Liver (tissue), 8 donors: ENCODE measurements at regions not wholly inside any gene's neighbourhood (a gene's known extent, or its start where the extent isn't known, plus 50 kb on each side); places are given as distances from the start of the nearest gene placed in this dataset.

Experiments
- DNase-seq: peaks from one replicate; pipeline ENCODE4 v3.0.0-alpha.2; 2017; ENCODE audit warnings: low spot score
- H3K27ac ChIP-seq, 2 donors: one replicate each; pipeline ENCODE4 v1.7.0; 2013; ENCODE audit warnings: inconsistent platforms in 2 of 2, low read length in 2 of 2, control low read depth in 1 of 2, low read depth in 1 of 2, mild to moderate bottlenecking in 1 of 2
- H3K27me3 ChIP-seq, 4 donors: one replicate each; pipeline versions ENCODE4 v1.6.1 to v1.7.0; 2013; ENCODE audit warnings: low read length in 3 of 4, inconsistent platforms in 1 of 4, mild to moderate bottlenecking in 1 of 4, moderate library complexity in 1 of 4; ENCODE audit not compliant: control insufficient read depth in 4 of 4, insufficient read depth in 4 of 4
- H3K36me3 ChIP-seq, 4 donors: one replicate each; pipeline versions ENCODE4 v1.6.1 to v1.7.0; 2013; ENCODE audit warnings: low read length in 3 of 4, mild to moderate bottlenecking in 3 of 4, low read depth in 1 of 4, moderate library complexity in 1 of 4; ENCODE audit not compliant: control insufficient read depth in 4 of 4, insufficient read depth in 3 of 4
- H3K4me1 ChIP-seq, 4 donors: one replicate each; pipeline versions ENCODE4 v1.6.1 to v1.7.0; 2013; ENCODE audit warnings: low read length in 3 of 4, mild to moderate bottlenecking in 3 of 4, moderate library complexity in 1 of 4; ENCODE audit not compliant: control insufficient read depth in 4 of 4, insufficient read depth in 4 of 4
- H3K4me3 ChIP-seq, 3 donors: one replicate each; pipeline versions ENCODE4 v1.6.1 to v1.7.0; 2013; ENCODE audit warnings: low read length in 3 of 3, control low read depth in 1 of 3, low read depth in 1 of 3, mild to moderate bottlenecking in 1 of 3
- H3K9ac ChIP-seq, 2 donors: one replicate each; pipeline ENCODE4 v1.7.0; 2013; ENCODE audit warnings: low read length in 2 of 2, mild to moderate bottlenecking in 2 of 2, moderate library complexity in 2 of 2, control low read depth in 1 of 2, low read depth in 1 of 2
- H3K9me3 ChIP-seq, 4 donors: one replicate each; pipeline versions ENCODE4 v1.6.1 to v1.7.0; 2013; ENCODE audit warnings: low read length in 3 of 4; ENCODE audit not compliant: control insufficient read depth in 4 of 4
- ATF3 ChIP-seq: IDR thresholded peaks from 2 replicates; pipeline ENCODE4 v1.6.1; 2016; ENCODE audit warnings: antibody characterized with exemption
- CTCF ChIP-seq: fragments of 150-350 bp; IDR thresholded peaks from 2 replicates; pipeline ENCODE4 v1.5.1; 2017; ENCODE audit warnings: improper control_type of control experiment, low read depth, low read length; ENCODE audit not compliant: missing input control
- FOXA1 ChIP-seq: IDR thresholded peaks from 2 replicates; pipeline ENCODE4 v1.6.1; 2016; ENCODE audit warnings: antibody characterized with exemption
- FOXA2 ChIP-seq: IDR thresholded peaks from 2 replicates; pipeline ENCODE4 v1.6.1; 2016; ENCODE audit warnings: antibody characterized with exemption
- GABPA ChIP-seq, 2 donors: IDR thresholded peaks in 1 of 2; conservative IDR thresholded peaks in 1 of 2; 2 replicates each; pipeline ENCODE4 v1.6.1; 2016; ENCODE audit warnings: antibody characterized with exemption in 2 of 2, mild to moderate bottlenecking in 1 of 2, moderate library complexity in 1 of 2
- HNF4A ChIP-seq, 2 donors: conservative IDR thresholded peaks; 2 replicates each; pipeline ENCODE4 v1.6.1; 2016; ENCODE audit warnings: antibody characterized with exemption in 2 of 2, mild to moderate bottlenecking in 2 of 2
- HNF4G ChIP-seq: IDR thresholded peaks from 2 replicates; pipeline ENCODE4 v1.6.1; 2016; ENCODE audit warnings: antibody characterized with exemption
- JUND ChIP-seq, 2 donors: IDR thresholded peaks; 2 replicates each; pipeline ENCODE4 v1.6.1; 2016; ENCODE audit warnings: antibody characterized with exemption in 2 of 2
- MAX ChIP-seq: IDR thresholded peaks from 2 replicates; pipeline ENCODE4 v1.6.1; 2016; ENCODE audit warnings: antibody characterized with exemption
- NR2F2 ChIP-seq: IDR thresholded peaks from 2 replicates; pipeline ENCODE4 v1.6.1; 2016; ENCODE audit warnings: antibody characterized with exemption
- REST ChIP-seq: IDR thresholded peaks from 2 replicates; pipeline ENCODE4 v1.6.1; 2016; ENCODE audit warnings: antibody characterized with exemption, mild to moderate bottlenecking
- RXRA ChIP-seq, 2 donors: IDR thresholded peaks; 2 replicates each; pipeline ENCODE4 v1.6.1; 2017 to 2018; ENCODE audit warnings: antibody characterized with exemption in 2 of 2, mild to moderate bottlenecking in 1 of 2
- YY1 ChIP-seq: IDR thresholded peaks from 2 replicates; pipeline ENCODE4 v1.6.1; 2016; ENCODE audit warnings: antibody characterized with exemption, mild to moderate bottlenecking
- WGBS: extraction: QIAGEN DNeasy Blood & Tissue Kit; methylation state at CpG from one replicate; pipeline ENCODE4 v1.1.7; 2013; 5-methylcytosine and 5-hydroxymethylcytosine counted together
- donor health status: healthy.
- donor health status: healthy.
- donor health status: healthy.
- donor health status: healthy.
- donor health status: healthy.

GRCh38 chr17:53249036-53249435, 573.7 kb upstream of the KIF2B start:
- Histone ChIP-seq H3K9me3 (no peaks in the 10 kb centered on the region), H3K27ac (no peak overlapping the region), H3K27me3 (no peaks in the 10 kb centered on the region), H3K4me1 (no peaks in the 10 kb centered on the region), H3K9ac (no peak overlapping the region), H3K4me3 (no peak overlapping the region), H3K36me3 (no peaks in the 10 kb centered on the region)
- no peak for DNase-seq
- TF ChIP-seq MAX (no peak), RXRA (IDR thresholded peaks at IDR 0.05) (no peak), HNF4G (no peak), HNF4A (conservative IDR thresholded peaks at IDR 0.05) (no peak)
- 27% methylated on average over 3 of the region's 3 CpGs for WGBS

- Histone ChIP-seq H3K4me3 (no peak overlapping the region), H3K9me3 (peaks cover 0 to 13% (median 3%) of the 10 kb centered on the region in 4 donors)
- WGBS: 96% methylated on average over 2 of the region's 2 CpGs
These were observed 588.6 kb upstream of the KIF2B start for GRCh38 chr17:53234138-53234537.

More at GRCh38 chr17:53234138-53234537, 588.6 kb upstream of the KIF2B start:
- TF ChIP-seq GABPA (IDR thresholded peaks at IDR 0.05 in 1 of 2, conservative IDR thresholded peaks at IDR 0.05 in 1 of 2) (no peak), HNF4G (no peak), FOXA1 (no peak), JUND (IDR thresholded peaks at IDR 0.05) (no peak), HNF4A (conservative IDR thresholded peaks at IDR 0.05) (no peak), REST (no peak), CTCF (no peak), YY1 (no peak), RXRA (IDR thresholded peaks at IDR 0.05) (no peak), NR2F2 (no peak), FOXA2 (no peak), ATF3 (no peak)
- Histone ChIP-seq H3K36me3 (no peaks in the 10 kb centered on the region), H3K27me3 (peaks cover 0 to 3% (median 0%) of the 10 kb centered on the region in 4 donors), H3K9ac (no peak overlapping the region), H3K27ac (no peak overlapping the region), H3K4me1 (no peaks in the 10 kb centered on the region)
- DNase-seq: no peak
